GM12892 (cell line): ENCODE measurements at regions not wholly inside any gene's neighbourhood (a gene's known extent, or its start where the extent isn't known, plus 50 kb on each side); places are given as distances from the start of the nearest gene placed in this dataset.

Experiments used
- DNase-seq: peaks from one replicate; pipeline ENCODE4 v3.0.0; 2011; ENCODE audit not compliant: insufficient read length
- FAIRE-seq: peaks from 2 replicates; lab custom pipeline; 2011; peaks lifted over from hg19 to GRCh38; lab: Jason Lieb, UNC
- POLR2A ChIP-seq: IDR thresholded peaks from 2 replicates; pipeline ENCODE4 v1.6.1; 2011; ENCODE audit warnings: low read depth, low read length, control low read depth
- POLR2AphosphoS5 ChIP-seq: IDR thresholded peaks from 2 replicates; pipeline ENCODE4 v1.6.1; 2011; ENCODE audit warnings: low read depth, low read length, control low read depth
- TAF1 ChIP-seq: IDR thresholded peaks from 2 replicates; pipeline ENCODE4 v1.6.1; 2011; ENCODE audit warnings: low read depth, mild to moderate bottlenecking, control low read depth, low read length, borderline replicate concordance

DNA sequence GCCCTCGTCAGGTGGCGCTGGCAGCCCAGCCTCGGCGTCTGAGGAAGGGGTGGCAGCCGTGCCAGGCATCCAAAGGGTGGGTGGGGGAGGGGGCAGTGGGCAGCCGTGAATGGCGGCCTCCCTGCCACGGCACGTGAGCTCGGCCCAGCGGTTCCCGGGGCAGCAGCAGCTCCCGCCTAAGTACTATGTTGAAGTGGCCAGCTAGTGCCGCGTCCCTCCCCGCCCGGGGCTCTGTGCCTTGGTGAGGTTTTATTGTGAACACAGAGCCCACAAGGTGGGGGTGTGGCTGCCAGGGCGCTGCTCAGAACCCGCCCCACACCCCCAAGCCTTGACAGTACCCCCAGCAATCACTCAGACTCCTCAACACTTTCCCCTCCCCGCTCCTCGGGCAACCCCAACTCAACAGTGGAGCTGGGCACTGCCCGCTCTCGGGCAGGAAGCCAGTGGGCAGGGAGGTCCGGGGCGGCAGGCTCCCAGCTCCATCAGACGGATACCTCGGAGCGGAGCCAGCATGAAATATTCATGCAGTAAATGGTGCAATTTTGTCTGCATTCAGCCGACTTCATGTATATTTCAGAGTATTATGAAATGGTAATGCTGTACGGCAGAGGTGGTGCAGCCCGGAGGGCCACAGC, 80.4 kb downstream of the ENGASE start:
- no peak for FAIRE-seq
- no peak for DNase-seq
- TF ChIP-seq TAF1 (no peak), POLR2AphosphoS5 (no peak), POLR2A (no peak)

- DNase-seq: no peak
- no peak for TF ChIP-seq TAF1
- no peak for FAIRE-seq
Measured at GRCh38 chr17:79154446-79154845, 79.8 kb downstream of the ENGASE start.

DNA sequence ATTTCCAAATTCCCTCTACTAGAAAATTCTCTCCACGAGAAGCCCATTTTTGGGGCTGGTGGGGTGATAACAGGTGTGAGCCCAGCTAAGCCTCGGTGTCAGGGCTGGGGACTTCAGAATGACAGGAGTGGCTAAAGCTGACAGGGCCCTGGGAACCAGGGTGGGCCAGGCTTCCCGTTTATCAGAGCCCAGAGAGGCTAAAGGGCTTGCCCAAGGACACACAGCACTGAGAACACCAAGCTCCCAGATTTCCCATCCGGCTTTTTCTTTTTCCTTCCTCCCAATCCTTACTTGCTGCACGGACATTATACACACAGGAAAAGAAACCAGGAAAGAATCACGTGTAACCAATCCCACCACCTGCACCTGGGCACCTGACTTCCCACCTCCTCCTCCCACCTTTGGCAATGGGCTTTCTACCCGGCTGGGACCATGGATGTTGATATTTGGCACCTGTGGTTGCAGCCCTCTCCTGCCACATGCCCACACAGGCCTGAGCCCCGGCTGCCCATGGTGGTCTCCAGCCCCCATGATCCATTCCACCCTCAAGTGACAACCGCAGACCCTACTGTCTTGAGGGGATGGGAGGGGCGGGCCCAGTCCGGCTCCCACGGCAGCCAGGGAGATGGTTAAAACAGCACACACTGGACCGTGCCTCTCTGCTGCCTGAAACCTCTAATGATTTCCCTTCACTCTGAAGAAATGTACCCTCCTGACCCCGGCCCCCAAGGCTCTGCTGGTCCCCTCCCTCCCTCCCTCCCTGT, 78.9 kb downstream of the ENGASE start:
- DNase-seq (no peak), FAIRE-seq (no peak)
- no peak for TF ChIP-seq POLR2AphosphoS5
- no peak for TF ChIP-seq POLR2A
- no peak for TF ChIP-seq TAF1

DNA sequence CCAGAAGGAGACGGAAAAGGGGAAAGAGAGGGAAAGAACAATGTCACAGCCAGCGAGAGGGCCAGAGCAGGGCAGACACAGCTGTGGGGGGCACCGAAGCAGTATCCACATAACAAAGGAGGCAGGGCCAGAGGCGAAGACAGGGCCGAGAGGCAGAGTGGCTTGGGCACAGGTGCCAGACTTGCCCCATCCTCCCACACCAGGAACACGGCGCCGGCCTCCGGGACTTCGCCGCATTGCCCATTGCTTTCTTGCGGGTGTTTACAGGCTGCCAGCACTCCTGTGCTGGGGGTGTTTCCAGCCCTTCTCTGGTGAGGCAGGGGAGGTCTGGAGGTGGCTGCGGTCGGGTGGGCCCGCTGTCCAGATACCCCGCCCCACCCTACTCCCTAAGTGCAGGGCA, 78.0 kb downstream of the ENGASE start:
- no peak for FAIRE-seq
- TF ChIP-seq POLR2A: no peak
- no peak for TF ChIP-seq TAF1
- no peak for TF ChIP-seq POLR2AphosphoS5
- no peak for DNase-seq

DNA sequence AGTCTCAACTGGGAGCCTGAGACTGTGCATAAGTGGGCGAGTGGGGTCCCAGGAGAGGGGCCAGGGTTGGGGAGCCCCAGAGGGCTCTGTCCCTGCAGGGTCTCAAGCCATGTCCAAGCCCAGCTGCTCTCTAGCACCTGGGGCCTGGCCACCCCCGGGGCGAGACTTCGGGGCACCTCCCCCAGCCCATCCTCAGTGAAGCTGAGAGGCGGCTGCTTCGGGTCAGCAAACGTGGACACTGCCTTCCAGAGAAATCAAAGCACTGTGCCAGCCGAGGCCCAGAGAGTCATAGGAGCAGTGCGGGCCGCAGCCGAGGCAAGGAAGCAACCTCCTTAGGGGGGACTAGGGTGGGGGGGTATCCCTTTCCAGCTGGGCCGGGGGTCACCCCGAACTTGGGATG, 77.5 kb downstream of the ENGASE start:
- TF ChIP-seq POLR2AphosphoS5: no peak
- TF ChIP-seq POLR2A: no peak
- no peak for TF ChIP-seq TAF1
- no peak for DNase-seq
- no peak for FAIRE-seq

- no peak for FAIRE-seq
- DNase-seq: no peak
Measured at GRCh38 chr17:79150799-79151198, 76.2 kb downstream of the ENGASE start.

GRCh38 chr17:79150035-79150733, 75.6 kb downstream of the ENGASE start:
- DNase-seq (no peak), FAIRE-seq (no peak)
- no peak for TF ChIP-seq POLR2A
- no peak for TF ChIP-seq POLR2AphosphoS5
- TF ChIP-seq TAF1: no peak

More at GRCh38 chr17:79150799-79151198, 76.2 kb downstream of the ENGASE start:
- TF ChIP-seq TAF1 (no peak), POLR2AphosphoS5 (no peak), POLR2A (no peak)

DNA sequence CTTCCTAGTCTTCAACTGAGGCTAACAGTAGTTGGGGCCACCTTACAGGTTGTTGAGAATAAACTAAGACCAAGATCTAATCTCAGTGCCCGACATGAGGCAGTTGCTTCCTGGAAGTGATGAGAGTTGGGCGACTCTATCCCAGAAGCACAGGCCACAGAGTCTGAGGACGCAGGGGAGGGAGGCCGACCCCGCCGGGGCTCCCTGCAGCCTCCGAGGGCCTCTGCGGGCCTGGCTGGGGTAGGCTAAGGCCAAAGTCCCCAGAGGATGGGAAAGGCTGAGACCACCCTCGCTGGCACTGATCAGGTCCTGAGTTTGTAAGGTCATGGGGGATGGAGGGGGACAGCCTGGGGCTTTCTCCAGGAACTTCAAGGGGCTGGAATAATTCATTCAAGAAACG, 74.0 kb downstream of the ENGASE start:
- FAIRE-seq: no peak
- TF ChIP-seq TAF1: no peak
- no peak for TF ChIP-seq POLR2AphosphoS5
- no peak for TF ChIP-seq POLR2A
- no peak for DNase-seq

GRCh38 chr17:79147746-79148506, 73.3 kb downstream of the ENGASE start:
- FAIRE-seq: no peak
- TF ChIP-seq TAF1 (no peak), POLR2A (no peak), POLR2AphosphoS5 (no peak)
- DNase-seq: no peak

GRCh38 chr17:79146562-79146961, 71.9 kb downstream of the ENGASE start:
- TF ChIP-seq POLR2AphosphoS5: no peak
- TF ChIP-seq TAF1: no peak
- no peak for TF ChIP-seq POLR2A
- no peak for FAIRE-seq
- no peak for DNase-seq

DNA sequence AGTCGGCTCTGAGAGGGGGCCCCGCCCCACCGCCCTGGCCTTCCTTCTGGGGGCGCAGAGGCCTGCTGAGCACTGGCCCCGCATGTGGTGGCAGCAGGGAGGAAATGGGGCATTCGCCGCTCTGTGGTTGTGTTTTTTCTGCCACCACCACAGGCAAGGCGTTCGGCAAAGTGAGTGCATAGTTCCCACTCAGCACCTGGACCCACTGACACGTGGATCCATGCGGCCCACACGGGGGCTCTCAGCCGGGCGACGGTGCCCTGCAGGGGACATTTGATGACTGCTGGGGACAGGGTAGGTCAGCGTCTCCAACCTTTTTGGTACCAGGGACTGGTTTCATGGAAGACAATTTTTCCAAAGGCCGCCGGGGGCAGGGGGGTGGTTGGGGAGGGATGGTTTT, 70.9 kb downstream of the ENGASE start:
- no peak for TF ChIP-seq POLR2AphosphoS5
- DNase-seq: no peak
- no peak for FAIRE-seq
